ENCODE measurements at regions not wholly inside any gene's neighbourhood (a gene's known extent, or its start where the extent isn't known, plus 50 kb on each side); places are given as distances from the start of the nearest gene placed in this dataset.

GRCh38 chr6:139648430-139649000 is 274.1 kb upstream of the CITED2 start:
- Mint-ChIP-seq H3K27ac (peak overlapping the region; percentile 60), H3K4me3 (no peak overlapping the region), H3K27me3 (no peaks in the 10 kb centered on the region), H3K36me3 (ENCODE audit: low read depth) (peaks cover 6% of the 10 kb centered on the region), H3K9me3 (peaks cover 9% of the 10 kb centered on the region), H3K4me1 (ENCODE audit: low read depth) (peaks cover 69% of the 10 kb centered on the region)
- intact Hi-C loops (cut with micrococcal nuclease) = no loop called here

DNA sequence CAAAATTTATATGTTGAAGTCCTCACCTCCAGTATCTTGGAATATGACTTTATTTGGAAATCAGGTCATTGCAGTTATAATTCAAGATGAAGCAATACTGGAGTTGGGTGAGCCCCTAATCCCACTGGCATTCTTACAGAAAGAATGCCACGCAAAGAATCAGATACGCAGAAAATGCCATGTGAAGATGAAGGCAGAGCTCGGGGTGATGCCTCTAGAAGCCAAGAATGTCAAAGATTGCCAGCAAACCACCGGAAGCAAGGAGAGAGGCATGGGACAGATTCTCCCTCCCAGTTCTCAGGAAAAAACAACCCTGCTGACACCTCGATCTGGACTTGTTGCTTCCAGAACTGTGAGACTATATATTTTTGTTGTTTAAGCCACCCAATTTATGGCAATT is 273.4 kb upstream of the CITED2 start:
- Mint-ChIP-seq H3K9me3 (peaks cover 9% of the 10 kb centered on the region), H3K27me3 (no peaks in the 10 kb centered on the region), H3K36me3 (ENCODE audit: low read depth) (peaks cover 6% of the 10 kb centered on the region), H3K27ac (peak overlapping the region; percentile 60), H3K4me3 (no peak overlapping the region), H3K4me1 (ENCODE audit: low read depth) (peaks cover 69% of the 10 kb centered on the region)
- intact Hi-C loops (cut with micrococcal nuclease) = no loop called here

DNA sequence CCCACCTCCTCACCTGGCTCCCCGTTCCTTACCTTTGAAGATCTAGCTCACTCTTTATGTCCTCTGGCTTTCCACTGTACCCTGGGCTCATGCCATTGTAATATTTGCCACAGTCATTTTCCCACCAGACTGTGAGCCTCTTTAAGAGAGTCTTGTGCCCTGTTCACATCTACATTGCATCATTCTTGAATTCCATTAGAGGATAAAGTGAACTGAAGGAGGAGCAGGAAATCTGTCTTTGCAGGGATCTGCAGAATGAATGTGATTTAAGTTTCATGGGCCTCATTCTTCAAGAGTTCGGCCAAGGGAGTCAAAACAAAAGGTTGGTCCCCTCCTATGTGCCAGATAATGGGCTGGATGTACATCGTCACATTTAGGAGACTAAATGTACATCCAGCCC is 272.6 kb upstream of the CITED2 start:
- Mint-ChIP-seq H3K27ac (peak overlapping the region; percentile 20), H3K9me3 (peaks cover 9% of the 10 kb centered on the region), H3K4me3 (no peak overlapping the region), H3K27me3 (no peaks in the 10 kb centered on the region), H3K4me1 (ENCODE audit: low read depth) (peaks cover 77% of the 10 kb centered on the region), H3K36me3 (ENCODE audit: low read depth) (peaks cover 6% of the 10 kb centered on the region)
- intact Hi-C loops (cut with micrococcal nuclease) = no loop called here

GRCh38 chr6:139644821-139645220 is 270.4 kb upstream of the CITED2 start:
- Mint-ChIP-seq H3K36me3 (ENCODE audit: low read depth) (peaks cover 6% of the 10 kb centered on the region), H3K4me3 (no peak overlapping the region), H3K27ac (peak overlapping the region; percentile 62), H3K27me3 (no peaks in the 10 kb centered on the region), H3K9me3 (peaks cover 9% of the 10 kb centered on the region), H3K4me1 (ENCODE audit: low read depth) (peaks cover 83% of the 10 kb centered on the region)
- intact Hi-C loops (cut with micrococcal nuclease) = loop anchor here (5.0 kb wide), 1 partner anchor 273 kb away; the partner anchor contains the start of gene CITED2

DNA sequence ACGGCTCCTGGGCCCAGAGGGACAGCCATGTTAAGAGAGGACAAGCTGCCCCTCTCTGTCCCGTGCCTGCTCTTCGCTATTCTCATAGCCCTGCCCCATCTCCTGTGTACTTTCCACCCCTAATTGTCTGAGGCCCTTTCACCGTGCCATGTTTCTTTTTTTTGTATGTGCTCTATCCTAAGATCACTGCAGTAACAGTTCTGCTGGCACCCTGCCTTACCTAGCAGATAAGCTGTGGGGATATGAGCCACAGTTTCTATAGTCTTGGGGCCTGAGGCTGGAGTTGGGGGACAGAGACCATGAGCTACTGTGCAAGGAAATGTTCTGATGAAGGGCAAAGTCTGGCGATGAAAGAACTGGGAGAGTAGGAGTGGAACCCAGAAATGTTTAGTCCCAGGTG is 269.5 kb upstream of the CITED2 start:
- Mint-ChIP-seq H3K9me3 (peaks cover 9% of the 10 kb centered on the region), H3K27ac (peak overlapping the region; percentile 81), H3K36me3 (ENCODE audit: low read depth) (peaks cover 6% of the 10 kb centered on the region), H3K4me1 (ENCODE audit: low read depth) (peaks cover 80% of the 10 kb centered on the region), H3K4me3 (no peak overlapping the region), H3K27me3 (no peaks in the 10 kb centered on the region)
- intact Hi-C loops (cut with micrococcal nuclease) = loop anchor here (5.0 kb wide), 1 partner anchor 272 kb away; the partner anchor contains the start of gene CITED2

- intact Hi-C loops (cut with micrococcal nuclease) = loop anchor here (5.0 kb wide), 1 partner anchor 270 kb away; the partner anchor contains the start of gene CITED2
- Mint-ChIP-seq H3K36me3 (ENCODE audit: low read depth) (peaks cover 6% of the 10 kb centered on the region), H3K4me3 (no peak overlapping the region), H3K27me3 (no peaks in the 10 kb centered on the region), H3K9me3 (peaks cover 9% of the 10 kb centered on the region), H3K4me1 (ENCODE audit: low read depth) (peaks cover 79% of the 10 kb centered on the region), H3K27ac (no peak overlapping the region)
Observed at GRCh38 chr6:139642346-139642745, 267.9 kb upstream of the CITED2 start.

- no peaks in the 10 kb centered on the region for H3K36me3 Mint-ChIP-seq (ENCODE audit: low read depth)
- H3K4me3 Mint-ChIP-seq = no peak overlapping the region
- H3K9me3 Mint-ChIP-seq = no peaks in the 10 kb centered on the region
- H3K27me3 Mint-ChIP-seq = no peaks in the 10 kb centered on the region
- H3K4me1 Mint-ChIP-seq (ENCODE audit: low read depth) = peaks cover 73% of the 10 kb centered on the region
- H3K27ac Mint-ChIP-seq = peak overlapping the region; percentile 31
- intact Hi-C loops (cut with micrococcal nuclease) = loop anchor here (5.0 kb wide), 1 partner anchor 269 kb away; the partner anchor contains the start of gene CITED2
Observed at GRCh38 chr6:139641376-139641775, 266.9 kb upstream of the CITED2 start.

DNA sequence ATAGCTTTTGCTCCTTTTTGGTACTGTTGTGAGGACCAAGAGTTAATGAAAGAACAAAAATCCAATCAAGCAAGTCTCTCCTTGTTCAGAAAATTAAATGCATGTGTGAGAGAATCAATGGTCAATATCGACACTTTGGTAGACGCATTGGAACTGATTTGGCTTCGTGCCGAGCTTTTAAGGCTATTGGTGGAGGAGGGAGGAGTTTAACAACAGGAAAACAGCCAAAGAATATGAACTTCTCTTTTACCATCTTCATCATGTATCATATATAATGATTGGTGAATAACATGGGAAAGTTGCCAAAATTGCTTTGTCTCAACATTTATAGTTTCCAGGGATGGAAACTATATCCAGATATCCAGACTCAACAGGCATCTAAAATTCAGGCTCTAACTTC is 266.5 kb upstream of the CITED2 start:
- Mint-ChIP-seq H3K36me3 (ENCODE audit: low read depth) (no peaks in the 10 kb centered on the region), H3K4me1 (ENCODE audit: low read depth) (peaks cover 73% of the 10 kb centered on the region), H3K9me3 (no peaks in the 10 kb centered on the region), H3K27me3 (no peaks in the 10 kb centered on the region), H3K4me3 (no peak overlapping the region), H3K27ac (peak overlapping the region; percentile 79)
- intact Hi-C loops (cut with micrococcal nuclease) = loop anchor here (5.0 kb wide), 1 partner anchor 269 kb away; the partner anchor contains the start of gene CITED2

GRCh38 chr6:139640448-139640847 is 266.0 kb upstream of the CITED2 start:
- H3K4me3 Mint-ChIP-seq = no peak overlapping the region
- H3K27ac Mint-ChIP-seq = peak overlapping the region; percentile 79
- intact Hi-C loops (cut with micrococcal nuclease) = loop anchor here (5.0 kb wide), 1 partner anchor 268 kb away; the partner anchor contains the start of gene CITED2
- no peaks in the 10 kb centered on the region for H3K27me3 Mint-ChIP-seq
- no peaks in the 10 kb centered on the region for H3K36me3 Mint-ChIP-seq (ENCODE audit: low read depth)
- no peaks in the 10 kb centered on the region for H3K9me3 Mint-ChIP-seq
- H3K4me1 Mint-ChIP-seq (ENCODE audit: low read depth) = peaks cover 68% of the 10 kb centered on the region

DNA sequence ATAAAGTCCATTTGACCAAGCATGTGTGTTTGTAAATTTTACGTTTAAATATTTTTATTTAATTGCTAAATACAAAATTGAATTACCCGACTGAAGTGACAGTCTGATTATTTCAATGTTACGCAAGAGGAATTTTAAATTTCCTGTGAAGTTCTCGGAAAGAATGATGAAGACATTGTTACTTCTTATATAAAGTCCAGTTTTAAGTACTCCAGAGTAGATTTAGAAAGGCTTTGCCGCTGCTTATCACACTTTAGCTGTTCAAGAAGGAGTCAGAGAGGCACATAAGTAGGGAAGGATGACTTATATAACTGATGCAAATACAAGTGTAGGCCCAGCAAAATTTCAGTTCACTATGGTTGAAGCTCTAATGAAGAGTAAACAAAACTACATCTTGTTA is 265.1 kb upstream of the CITED2 start:
- intact Hi-C loops (cut with micrococcal nuclease) = no loop called here
- H3K9me3 Mint-ChIP-seq = no peaks in the 10 kb centered on the region
- H3K4me3 Mint-ChIP-seq = no peak overlapping the region
- peak overlapping the region; percentile 75 for H3K27ac Mint-ChIP-seq
- no peaks in the 10 kb centered on the region for H3K27me3 Mint-ChIP-seq
- H3K4me1 Mint-ChIP-seq (ENCODE audit: low read depth) = peaks cover 59% of the 10 kb centered on the region
- H3K36me3 Mint-ChIP-seq (ENCODE audit: low read depth) = no peaks in the 10 kb centered on the region

GRCh38 chr6:139638179-139638941 is 263.9 kb upstream of the CITED2 start:
- H3K27ac Mint-ChIP-seq = peak overlapping the region; percentile 72
- intact Hi-C loops (cut with micrococcal nuclease) = no loop called here
- H3K36me3 Mint-ChIP-seq (ENCODE audit: low read depth) = no peaks in the 10 kb centered on the region
- H3K9me3 Mint-ChIP-seq = no peaks in the 10 kb centered on the region
- peaks cover 47% of the 10 kb centered on the region for H3K4me1 Mint-ChIP-seq (ENCODE audit: low read depth)
- no peaks in the 10 kb centered on the region for H3K27me3 Mint-ChIP-seq
- H3K4me3 Mint-ChIP-seq = no peak overlapping the region

GRCh38 chr6:139637766-139638165 is 263.3 kb upstream of the CITED2 start:
- intact Hi-C loops (cut with micrococcal nuclease) = no loop called here
- Mint-ChIP-seq H3K27me3 (no peaks in the 10 kb centered on the region), H3K9me3 (no peaks in the 10 kb centered on the region), H3K27ac (peak overlapping the region; percentile 72), H3K4me1 (ENCODE audit: low read depth) (peaks cover 44% of the 10 kb centered on the region), H3K36me3 (ENCODE audit: low read depth) (no peaks in the 10 kb centered on the region), H3K4me3 (no peak overlapping the region)

DNA sequence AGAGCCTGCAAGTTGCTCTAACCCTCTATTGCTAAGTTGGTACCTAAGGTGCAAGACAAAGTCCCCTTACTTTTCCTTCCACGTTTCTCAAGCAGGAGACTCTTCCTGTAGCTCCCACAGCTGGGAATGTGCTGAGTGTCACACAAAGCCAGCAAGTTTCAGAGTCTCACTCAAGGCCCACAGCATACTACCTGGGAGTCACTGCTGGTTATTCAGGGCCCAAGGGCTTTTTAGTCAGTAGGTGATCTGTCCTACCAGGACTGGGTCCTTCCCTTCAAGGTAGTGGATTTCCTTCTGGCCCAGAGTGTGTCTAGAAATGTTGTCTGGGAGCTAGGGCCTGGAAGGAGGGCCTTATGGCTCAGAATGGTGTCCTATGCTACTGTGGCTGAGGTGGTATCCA is 261.9 kb upstream of the CITED2 start:
- Mint-ChIP-seq H3K9me3 (no peaks in the 10 kb centered on the region), H3K27ac (peak overlapping the region; percentile 46), H3K4me3 (no peak overlapping the region), H3K27me3 (no peaks in the 10 kb centered on the region), H3K36me3 (ENCODE audit: low read depth) (no peaks in the 10 kb centered on the region), H3K4me1 (ENCODE audit: low read depth) (peaks cover 31% of the 10 kb centered on the region)
- intact Hi-C loops (cut with micrococcal nuclease) = no loop called here

- Mint-ChIP-seq H3K36me3 (ENCODE audit: low read depth) (no peaks in the 10 kb centered on the region), H3K9me3 (no peaks in the 10 kb centered on the region), H3K4me3 (no peak overlapping the region), H3K27me3 (no peaks in the 10 kb centered on the region), H3K27ac (peak overlapping the region; percentile 46), H3K4me1 (ENCODE audit: low read depth) (peaks cover 23% of the 10 kb centered on the region)
- intact Hi-C loops (cut with micrococcal nuclease) = no loop called here
Observed at GRCh38 chr6:139635401-139636130, 261.1 kb upstream of the CITED2 start.

All from dendritic cell treated with granulocyte-macrophage colony-stimulating factor and Interleukin-4, amounts not matched to agents 40 ng/mL and 50 ng/mL, for 4 days (primary cell).